ENCODE measurements at regions not wholly inside any gene's neighbourhood (a gene's known extent, or its start where the extent isn't known, plus 50 kb on each side); places are given as distances from the start of the nearest gene placed in this dataset.

GRCh38 chr9:108750661-108751215 lies 105.0 kb downstream of the ACTL7B start:
- H3K27me3 ChIP-seq: no peaks in the 10 kb centered on the region
- H3K4me1 ChIP-seq: no peaks in the 10 kb centered on the region
- intact Hi-C loops (cut with DNase I; ENCODE audit: low total_unique reads): no loop called here
- H3K36me3 ChIP-seq: no peaks in the 10 kb centered on the region
- no peak for TF ChIP-seq POLR2AphosphoS5 (IDR thresholded peaks at IDR 0.05)
- TF ChIP-seq, protein P1, sequence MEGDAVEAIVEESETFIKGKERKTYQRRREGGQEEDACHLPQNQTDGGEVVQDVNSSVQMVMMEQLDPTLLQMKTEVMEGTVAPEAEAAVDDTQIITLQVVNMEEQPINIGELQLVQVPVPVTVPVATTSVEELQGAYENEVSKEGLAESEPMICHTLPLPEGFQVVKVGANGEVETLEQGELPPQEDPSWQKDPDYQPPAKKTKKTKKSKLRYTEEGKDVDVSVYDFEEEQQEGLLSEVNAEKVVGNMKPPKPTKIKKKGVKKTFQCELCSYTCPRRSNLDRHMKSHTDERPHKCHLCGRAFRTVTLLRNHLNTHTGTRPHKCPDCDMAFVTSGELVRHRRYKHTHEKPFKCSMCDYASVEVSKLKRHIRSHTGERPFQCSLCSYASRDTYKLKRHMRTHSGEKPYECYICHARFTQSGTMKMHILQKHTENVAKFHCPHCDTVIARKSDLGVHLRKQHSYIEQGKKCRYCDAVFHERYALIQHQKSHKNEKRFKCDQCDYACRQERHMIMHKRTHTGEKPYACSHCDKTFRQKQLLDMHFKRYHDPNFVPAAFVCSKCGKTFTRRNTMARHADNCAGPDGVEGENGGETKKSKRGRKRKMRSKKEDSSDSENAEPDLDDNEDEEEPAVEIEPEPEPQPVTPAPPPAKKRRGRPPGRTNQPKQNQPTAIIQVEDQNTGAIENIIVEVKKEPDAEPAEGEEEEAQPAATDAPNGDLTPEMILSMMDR (IDR thresholded peaks at IDR 0.05): no peak
- TF ChIP-seq EP300 (IDR thresholded peaks at IDR 0.05): no peak
- TF ChIP-seq POLR2A (IDR thresholded peaks at IDR 0.05): no peak
- no peaks in the 10 kb centered on the region for H3K9me3 ChIP-seq
- 69 to 75% (median 73%) methylated on average over 6 of the region's 6 CpGs for WGBS, 5 donors
- no peak for DNase-seq
- H3K27ac ChIP-seq: no peak overlapping the region
- no peak overlapping the region for H3K4me3 ChIP-seq

GRCh38 chr9:108748776-108749175 lies 107.0 kb downstream of the ACTL7B start:
- Histone ChIP-seq H3K9me3 (no peaks in the 10 kb centered on the region), H3K36me3 (no peaks in the 10 kb centered on the region), H3K27ac (no peak overlapping the region), H3K4me1 (no peaks in the 10 kb centered on the region), H3K4me3 (no peak overlapping the region), H3K27me3 (no peaks in the 10 kb centered on the region)
- DNase-seq: no peak
- TF ChIP-seq POLR2AphosphoS5 (IDR thresholded peaks at IDR 0.05): no peak
- no peak for TF ChIP-seq EP300 (IDR thresholded peaks at IDR 0.05)
- TF ChIP-seq, protein P1 (IDR thresholded peaks at IDR 0.05): no peak
- TF ChIP-seq POLR2A (IDR thresholded peaks at IDR 0.05): no peak
- intact Hi-C loops (cut with DNase I; ENCODE audit: low total_unique reads): no loop called here

GRCh38 chr9:108746864-108747263 lies 108.9 kb downstream of the ACTL7B start:
- 24 to 49% (median 31%) methylated on average over 2 of the region's 2 CpGs for WGBS, 5 donors
- DNase-seq: no peak
- Histone ChIP-seq H3K27ac (no peak overlapping the region), H3K4me1 (no peaks in the 10 kb centered on the region), H3K4me3 (no peak overlapping the region), H3K36me3 (no peaks in the 10 kb centered on the region), H3K27me3 (no peaks in the 10 kb centered on the region), H3K9me3 (no peaks in the 10 kb centered on the region)
- TF ChIP-seq EP300 (IDR thresholded peaks at IDR 0.05): no peak
- TF ChIP-seq, protein P1 (IDR thresholded peaks at IDR 0.05): no peak
- TF ChIP-seq POLR2A (IDR thresholded peaks at IDR 0.05): no peak
- TF ChIP-seq POLR2AphosphoS5 (IDR thresholded peaks at IDR 0.05): no peak
- intact Hi-C loops (cut with DNase I; ENCODE audit: low total_unique reads): no loop called here

- Histone ChIP-seq H3K36me3 (no peaks in the 10 kb centered on the region), H3K4me1 (no peaks in the 10 kb centered on the region), H3K9me3 (no peaks in the 10 kb centered on the region), H3K27ac (no peak overlapping the region), H3K27me3 (no peaks in the 10 kb centered on the region), H3K4me3 (no peak overlapping the region)
- intact Hi-C loops (cut with DNase I; ENCODE audit: low total_unique reads): no loop called here
- 59 to 73% (median 63%) methylated on average over 3 of the region's 3 CpGs for WGBS, 5 donors
- TF ChIP-seq POLR2A (IDR thresholded peaks at IDR 0.05) (no peak), EP300 (IDR thresholded peaks at IDR 0.05) (no peak), POLR2AphosphoS5 (IDR thresholded peaks at IDR 0.05) (no peak)
- TF ChIP-seq, protein P1 (IDR thresholded peaks at IDR 0.05): no peak
- no peak for DNase-seq
Measured at GRCh38 chr9:108746001-108746400, 109.8 kb downstream of the ACTL7B start.
